ENCODE measurements at regions not wholly inside any gene's neighbourhood (a gene's known extent, or its start where the extent isn't known, plus 50 kb on each side); places are given as distances from the start of the nearest gene placed in this dataset.

- intact Hi-C loops (cut with micrococcal nuclease) (no loop called here), dilution Hi-C loops (cut with MboI; ENCODE audit: extremely low pct_ligation_motif_present, low sequenced_read_pairs) (no loop called here)
- H3K9me3 ChIP-seq (replicated peaks; ENCODE audit: control insufficient read depth, insufficient read depth, low read length): no peaks in the 10 kb centered on the region
- H3K4me3 ChIP-seq (replicated peaks in 1 of 3; ENCODE audit: insufficient read depth in 1 of 3, low read depth in 1 of 3, low read length in 3 of 3): no peak overlapping the region
- FAIRE-seq (no peak), DNase-seq (ENCODE audit: low read depth, low spot score) (no peak)
- H3K9me1 ChIP-seq (replicated peaks; ENCODE audit: control insufficient read depth, extremely low read depth, insufficient read depth, low read length): no peaks in the 10 kb centered on the region
- H3K79me2 ChIP-seq (ENCODE audit: control insufficient read depth, insufficient read depth, low read length): no peaks in the 10 kb centered on the region
- no peak overlapping the region for H3K27ac ChIP-seq (ENCODE audit: insufficient read depth, low read depth, low read length)
- H3K36me3 ChIP-seq (ENCODE audit: control insufficient read depth in 2 of 2, extremely low read depth in 1 of 2, insufficient read depth in 2 of 2, low read length in 2 of 2): no peaks in the 10 kb centered on the region
- ChIA-PET POLR2A (no interaction called here), CTCF (interaction anchor here (1.7 to 1.8 kb wide), 2 partner anchors 18 to 42 kb away, joined by 4 read pairs; no protein-coding TSS in a partner anchor)
- H3K4me2 ChIP-seq (ENCODE audit: insufficient read depth, low read length): no peak overlapping the region
- H2AFZ ChIP-seq (ENCODE audit: low read depth, low read length): no peak overlapping the region
- TF ChIP-seq GATA2 (IDR thresholded peaks at IDR 0.05; ENCODE audit: insufficient read depth, insufficient read length, low read depth, low read length) (no peak), POLR2AphosphoS5 (IDR thresholded peaks at IDR 0.05; ENCODE audit: insufficient read depth, low read depth, low read length) (no peak), FOS (IDR thresholded peaks at IDR 0.05; ENCODE audit: borderline replicate concordance, insufficient read depth, low read length) (no peak), MAX (IDR thresholded peaks at IDR 0.05; ENCODE audit: insufficient read depth, insufficient read length) (no peak), JUN (IDR thresholded peaks at IDR 0.05; ENCODE audit: borderline replicate concordance, insufficient read depth, insufficient read length, low read depth) (no peak), EZH2 (IDR thresholded peaks at IDR 0.05; ENCODE audit: borderline replicate concordance, low read depth, low read length, severe bottlenecking) (no peak), POLR2A (IDR thresholded peaks at IDR 0.05; ENCODE audit: low read depth, low read length) (no peak), MYC (IDR thresholded peaks at IDR 0.05; ENCODE audit: low read depth, low read length) (no peak), CTCF (IDR thresholded peaks at IDR 0.05; ENCODE audit: extremely low read depth in 1 of 2, insufficient read depth in 1 of 2, low read depth in 1 of 2, low read length in 2 of 2) (no peak)
- no TSS peak for BruUV-seq (replicated peaks)
- peaks cover 0 to 2% of the 10 kb centered on the region in 2 experiments for H3K27me3 ChIP-seq (ENCODE audit: control insufficient read depth in 2 of 2, insufficient read depth in 2 of 2, low read length in 2 of 2)
- H3K4me1 ChIP-seq (ENCODE audit: control insufficient read depth, extremely low read depth, insufficient read depth, low read length): no peaks in the 10 kb centered on the region
- no peak overlapping the region for H3K9ac ChIP-seq (replicated peaks; ENCODE audit: extremely low read depth, insufficient read depth, low read length)
- no peaks in the 10 kb centered on the region for H4K20me1 ChIP-seq (replicated peaks; ENCODE audit: control insufficient read depth, extremely low read depth, insufficient read depth, low read length)
Measured at GRCh38 chr11:11069841-11070835, 212.3 kb upstream of the ZBED5 start.
